Activated CD8-positive, alpha-beta memory T cell treated with anti-CD3 and anti-CD28 coated beads for 4 hours (primary cell): ENCODE measurements at regions not wholly inside any gene's neighbourhood (a gene's known extent, or its start where the extent isn't known, plus 50 kb on each side); places are given as distances from the start of the nearest gene placed in this dataset.

Experiments
- DNase-seq, 2 donors: peaks; one replicate each; pipeline ENCODE4 v3.0.0-alpha.2; 2020; ENCODE audit warnings: low read depth in 2 of 2

DNA sequence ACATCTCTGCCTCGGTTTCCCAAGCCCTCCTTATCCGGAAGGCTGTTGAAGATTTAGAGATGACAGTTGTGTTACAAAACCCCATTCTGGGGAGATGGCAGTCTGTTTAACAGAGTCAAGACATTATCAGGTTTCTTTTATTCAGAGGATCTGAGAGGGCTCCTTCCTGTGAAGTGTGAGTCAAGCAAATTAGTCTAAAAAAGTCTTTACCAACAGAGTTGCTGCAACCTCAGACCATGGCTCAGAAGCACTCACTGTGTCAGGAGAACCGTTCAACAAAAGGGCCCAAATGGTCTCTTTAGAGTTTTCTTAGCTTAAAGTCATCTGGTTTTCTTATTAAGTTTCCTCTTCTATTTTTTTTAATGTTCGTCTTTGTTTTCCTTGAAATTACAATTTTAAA is 717.8 kb downstream of the EPM2A start:
- DNase-seq = no peak

- DNase-seq = no peak
These were observed 717.3 kb downstream of the EPM2A start for GRCh38 chr6:145018027-145018426.

- DNase-seq = no peak
These were observed 715.2 kb downstream of the EPM2A start for GRCh38 chr6:145020114-145020513.

GRCh38 chr6:145020543-145020942 is 714.8 kb downstream of the EPM2A start:
- DNase-seq = no peak

- no peak for DNase-seq
These were observed 713.0 kb downstream of the EPM2A start for GRCh38 chr6:145022199-145022796.

GRCh38 chr6:145023116-145023726 is 712.1 kb downstream of the EPM2A start:
- DNase-seq = no peak

DNA sequence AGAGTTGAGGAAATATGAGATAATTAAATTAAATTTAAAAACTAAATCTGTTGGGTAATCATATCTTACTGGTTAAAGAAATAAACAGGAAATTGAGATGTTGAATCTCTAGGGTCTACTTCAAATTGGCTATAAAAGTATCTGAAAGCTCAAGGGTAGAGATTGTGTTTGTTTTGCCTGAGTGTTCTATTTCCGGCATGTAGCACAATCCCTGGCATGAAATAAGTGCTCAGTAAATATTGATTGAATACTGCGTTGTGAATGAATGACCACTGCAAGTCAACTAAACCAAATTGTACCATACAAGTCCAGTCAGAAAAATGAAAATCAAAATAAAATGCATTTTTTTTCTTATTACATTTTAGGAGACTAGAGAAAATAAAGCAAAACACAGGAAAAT is 709.8 kb downstream of the EPM2A start:
- DNase-seq = no peak

DNA sequence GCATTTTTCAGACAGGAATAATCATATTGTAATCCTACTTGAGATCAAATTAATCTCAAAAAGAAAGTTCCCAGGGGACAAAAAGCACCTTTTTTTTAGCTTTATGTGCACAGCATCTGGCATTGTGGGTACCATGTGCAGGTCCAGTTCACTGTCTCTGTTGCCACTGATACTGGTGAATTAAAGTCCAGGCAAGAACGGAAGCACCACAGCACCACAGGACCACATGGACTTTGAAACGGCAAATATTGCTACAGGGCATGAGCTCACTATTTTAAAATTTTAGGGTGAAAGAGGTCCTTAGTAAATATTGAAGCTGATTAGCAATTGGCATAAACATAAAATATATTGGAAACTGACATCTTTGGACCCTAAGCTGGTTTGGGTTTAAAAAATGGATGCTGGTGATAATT is 709.0 kb downstream of the EPM2A start:
- DNase-seq = no peak

DNA sequence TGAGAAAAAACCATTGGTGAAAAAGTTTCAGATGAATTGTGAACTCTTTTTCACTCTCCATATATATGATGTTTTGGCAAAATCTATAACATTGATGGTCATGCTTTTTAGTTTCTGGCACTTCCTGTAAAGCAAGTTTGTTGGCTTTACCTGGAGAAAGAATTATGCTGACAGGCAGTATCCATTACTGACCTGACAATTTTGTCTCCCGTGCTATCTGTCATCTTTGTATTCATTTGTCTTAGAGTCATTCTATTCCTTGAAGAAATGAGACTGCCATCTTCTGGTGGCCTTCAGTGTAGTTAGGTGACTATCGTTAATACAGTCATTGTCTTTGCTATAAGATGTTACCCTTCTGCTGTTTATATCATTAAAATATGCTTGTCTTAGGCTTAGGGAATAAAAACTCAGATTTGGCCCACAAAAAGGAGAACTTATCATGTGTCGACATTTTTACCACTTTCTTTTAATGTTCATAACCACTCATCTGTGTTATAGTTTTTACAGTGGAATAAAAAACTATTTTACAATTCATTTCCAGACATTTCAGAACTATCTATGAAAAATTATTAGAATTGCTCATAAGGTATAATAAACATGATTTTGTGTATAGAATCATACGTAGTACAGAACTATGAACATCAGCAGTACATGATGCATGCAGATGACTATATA is 707.0 kb downstream of the EPM2A start:
- DNase-seq = no peak

- no peak for DNase-seq
These were observed 704.3 kb downstream of the EPM2A start for GRCh38 chr6:145031001-145031400.

DNA sequence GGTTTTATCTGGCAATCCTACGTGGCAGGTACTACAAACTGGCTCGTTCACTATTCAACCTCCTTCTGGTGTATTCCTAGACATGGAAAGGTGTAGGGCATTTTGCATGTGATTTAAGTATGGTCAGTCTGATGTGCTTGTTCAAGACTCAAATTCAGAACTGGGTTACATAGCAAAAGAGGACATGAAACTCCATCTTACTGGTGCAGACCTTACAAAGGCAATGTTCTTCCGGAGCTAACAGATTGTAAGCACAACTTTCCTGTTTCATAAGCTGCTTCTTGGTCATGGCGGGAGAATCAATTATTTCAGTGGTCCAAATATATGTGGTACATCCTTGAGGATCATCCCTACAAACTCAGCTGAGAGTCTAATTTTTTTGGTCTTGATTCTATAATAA is 703.4 kb downstream of the EPM2A start:
- DNase-seq = no peak

- DNase-seq = no peak
These were observed 702.7 kb downstream of the EPM2A start for GRCh38 chr6:145032562-145033145.

- DNase-seq = no peak
These were observed 700.7 kb downstream of the EPM2A start for GRCh38 chr6:145034664-145035063.

DNA sequence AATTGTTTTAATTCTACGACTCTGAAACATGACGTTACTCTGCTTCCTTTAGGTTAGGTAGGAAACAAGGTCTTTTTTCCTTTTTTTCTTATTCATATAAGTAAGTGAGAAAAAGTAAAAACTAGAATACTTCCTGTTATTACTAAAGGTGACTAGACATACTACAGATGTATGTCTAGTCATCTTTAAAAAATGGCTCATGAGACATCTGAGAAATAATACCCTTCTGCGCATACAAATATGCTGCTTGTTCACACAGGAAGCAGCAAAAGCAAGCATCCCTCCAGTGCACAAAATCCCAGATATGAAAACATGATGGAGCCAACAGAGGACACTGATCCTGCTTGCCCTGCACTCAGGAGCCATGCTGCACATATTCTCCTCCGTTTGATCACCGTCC is 699.1 kb downstream of the EPM2A start:
- no peak for DNase-seq

DNA sequence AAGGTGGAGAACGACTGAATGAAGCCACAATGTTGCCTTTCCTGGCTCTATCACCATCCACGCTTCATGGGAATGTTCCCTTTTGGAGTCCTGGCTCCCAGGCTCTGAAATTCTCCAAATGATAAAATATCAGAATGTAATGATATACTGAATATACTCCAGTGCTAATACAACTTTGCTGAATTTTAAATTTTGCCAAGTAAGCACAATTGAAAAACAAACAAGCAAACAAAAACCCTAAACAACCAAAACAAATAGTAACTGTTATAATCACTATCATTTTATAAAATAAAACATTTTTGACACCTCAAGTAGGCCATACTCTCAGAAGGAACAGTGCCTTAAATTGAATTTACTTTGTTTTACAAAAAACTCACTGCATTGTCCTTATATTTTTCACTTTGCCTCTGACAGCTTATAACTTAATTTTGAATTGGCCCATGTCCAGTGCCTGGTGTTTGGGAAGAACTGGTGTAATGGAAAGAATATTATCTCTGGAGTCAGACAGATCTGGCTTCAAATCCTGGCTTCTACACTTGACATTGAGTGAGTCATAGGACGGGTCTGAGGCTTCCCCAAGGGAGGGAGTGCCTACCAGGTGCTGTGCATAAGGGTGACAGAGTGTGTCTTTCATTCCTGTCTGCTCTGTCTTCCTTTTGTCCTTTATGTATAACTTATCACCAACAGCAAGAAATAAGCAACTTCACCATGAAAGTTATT is 698.3 kb downstream of the EPM2A start:
- no peak for DNase-seq

- DNase-seq = no peak
These were observed 692.8 kb downstream of the EPM2A start for GRCh38 chr6:145042559-145042958.

- DNase-seq = no peak
These were observed 691.3 kb downstream of the EPM2A start for GRCh38 chr6:145043926-145044500.

- no peak for DNase-seq
These were observed 690.6 kb downstream of the EPM2A start for GRCh38 chr6:145044641-145045246.

GRCh38 chr6:145045582-145045981 is 689.7 kb downstream of the EPM2A start:
- DNase-seq = no peak

- DNase-seq = no peak
These were observed 687.4 kb downstream of the EPM2A start for GRCh38 chr6:145047891-145048290.

GRCh38 chr6:145051661-145052060 is 683.7 kb downstream of the EPM2A start:
- DNase-seq = no peak

DNA sequence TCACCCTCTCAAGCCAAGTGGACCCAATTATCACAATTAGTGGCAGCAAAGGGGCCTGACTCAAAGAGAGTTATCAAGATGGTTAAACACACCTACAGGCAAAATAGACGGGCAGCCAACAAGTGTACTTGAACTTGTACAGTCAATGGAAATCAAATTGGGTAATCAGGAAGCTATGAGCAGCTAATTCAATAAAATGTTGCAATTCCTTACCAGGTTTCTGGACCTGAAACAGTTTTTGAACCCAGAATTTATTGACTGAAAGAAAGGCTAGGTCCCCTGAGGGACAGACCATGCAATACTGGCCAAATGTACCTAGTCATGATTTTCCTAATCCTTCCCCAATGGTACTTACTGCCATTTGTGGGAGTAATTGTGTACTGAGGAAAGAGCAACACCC is 679.8 kb downstream of the EPM2A start:
- DNase-seq = no peak
